Activated CD4-positive, alpha-beta memory T cell treated with anti-CD3 and anti-CD28 coated beads, Interleukin-2, amount 10 ng/mL, durations not matched to agents 7 days and 5 days (primary cell): ENCODE measurements at regions not wholly inside any gene's neighbourhood (a gene's known extent, or its start where the extent isn't known, plus 50 kb on each side); places are given as distances from the start of the nearest gene placed in this dataset.
A peak's percentile ranks its signal among the peaks of the same experiment; 100 is the strongest.
"Not testable (repeated sequence)": the region's sequence is repeated elsewhere in the genome, so short reads cannot be mapped to it uniquely, and the experiment has no call there.

Source experiments
- CTCF ChIA-PET: fragments of 350-600 bp; sonication (Branson Sonifier 250); formaldehyde crosslinking; loops from one replicate; lab custom pipeline; 2021; ENCODE audit warnings: antibody characterized with exemption, inconsistent platforms; lab: Charles Lee
- POLR2A ChIA-PET: fragments of 350-600 bp; sonication (Branson Sonifier 250); formaldehyde crosslinking; loops from one replicate; lab custom pipeline; 2021; ENCODE audit warnings: antibody characterized with exemption; lab: Charles Lee
- DNase-seq: peaks from one replicate; pipeline ENCODE4 v3.0.0-alpha.2; 2020
- H3K27ac Mint-ChIP-seq: one replicate; pipeline ENCODE4 v1.8.0; 2021; ENCODE audit warnings: mild to moderate bottlenecking, mixed read lengths
- H3K27me3 Mint-ChIP-seq: one replicate; pipeline ENCODE4 v1.8.0; 2021; ENCODE audit warnings: mixed read lengths
- H3K36me3 Mint-ChIP-seq: one replicate; pipeline ENCODE4 v1.8.0; 2021; ENCODE audit warnings: low read depth, mixed read lengths
- H3K4me1 Mint-ChIP-seq: one replicate; pipeline ENCODE4 v1.8.0; 2021; ENCODE audit warnings: mixed read lengths
- H3K4me3 Mint-ChIP-seq: one replicate; pipeline ENCODE4 v1.8.0; 2021; ENCODE audit warnings: mild to moderate bottlenecking, mixed read lengths
- H3K9me3 Mint-ChIP-seq: one replicate; pipeline ENCODE4 v1.8.0; 2021; ENCODE audit warnings: mixed read lengths

DNA sequence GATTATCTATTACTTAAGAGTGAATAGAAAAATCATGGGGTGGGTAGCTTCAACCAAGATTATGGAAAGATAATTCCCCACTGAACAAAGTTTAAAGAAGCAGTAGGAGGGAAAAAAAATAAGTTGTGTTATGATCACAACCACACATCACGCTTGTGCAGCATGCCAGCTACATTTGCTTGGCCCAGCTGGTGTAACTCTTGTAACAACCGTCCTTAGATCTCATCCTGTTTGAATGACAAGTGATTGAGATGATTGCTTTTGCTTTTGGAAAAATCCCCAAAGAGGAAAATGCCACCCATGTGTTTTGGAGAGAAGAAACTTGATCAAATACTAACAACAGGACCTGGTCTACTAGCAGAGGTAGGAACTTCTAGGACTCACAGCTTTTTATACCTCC is 107.6 kb upstream of the KIF2A start:
- H3K9me3 Mint-ChIP-seq: no peaks in the 10 kb centered on the region
- ChIA-PET POLR2A (no interaction called here), CTCF (no interaction called here)
- H3K4me1 Mint-ChIP-seq: peaks cover 25% of the 10 kb centered on the region
- no peak overlapping the region for H3K4me3 Mint-ChIP-seq
- DNase-seq: no peak
- H3K27ac Mint-ChIP-seq: no peak overlapping the region
- H3K36me3 Mint-ChIP-seq: no peaks in the 10 kb centered on the region
- H3K27me3 Mint-ChIP-seq: peaks cover 9% of the 10 kb centered on the region

GRCh38 chr5:62199792-62200716 is 106.0 kb upstream of the KIF2A start:
- peaks cover 16% of the 10 kb centered on the region for H3K27me3 Mint-ChIP-seq
- H3K9me3 Mint-ChIP-seq: no peaks in the 10 kb centered on the region
- POLR2A ChIA-PET: no interaction called here
- no peaks in the 10 kb centered on the region for H3K36me3 Mint-ChIP-seq
- H3K4me3 Mint-ChIP-seq: no peak overlapping the region
- H3K4me1 Mint-ChIP-seq: peaks cover 25% of the 10 kb centered on the region
- CTCF ChIA-PET: interaction anchor here (0.7 to 1.4 kb wide), 3 partner anchors 24 to 85 kb away, joined by 3 read pairs; no protein-coding TSS in a partner anchor
- H3K27ac Mint-ChIP-seq: peak overlapping the region; percentile 47
- DNase-seq: peak; percentile 22

DNA sequence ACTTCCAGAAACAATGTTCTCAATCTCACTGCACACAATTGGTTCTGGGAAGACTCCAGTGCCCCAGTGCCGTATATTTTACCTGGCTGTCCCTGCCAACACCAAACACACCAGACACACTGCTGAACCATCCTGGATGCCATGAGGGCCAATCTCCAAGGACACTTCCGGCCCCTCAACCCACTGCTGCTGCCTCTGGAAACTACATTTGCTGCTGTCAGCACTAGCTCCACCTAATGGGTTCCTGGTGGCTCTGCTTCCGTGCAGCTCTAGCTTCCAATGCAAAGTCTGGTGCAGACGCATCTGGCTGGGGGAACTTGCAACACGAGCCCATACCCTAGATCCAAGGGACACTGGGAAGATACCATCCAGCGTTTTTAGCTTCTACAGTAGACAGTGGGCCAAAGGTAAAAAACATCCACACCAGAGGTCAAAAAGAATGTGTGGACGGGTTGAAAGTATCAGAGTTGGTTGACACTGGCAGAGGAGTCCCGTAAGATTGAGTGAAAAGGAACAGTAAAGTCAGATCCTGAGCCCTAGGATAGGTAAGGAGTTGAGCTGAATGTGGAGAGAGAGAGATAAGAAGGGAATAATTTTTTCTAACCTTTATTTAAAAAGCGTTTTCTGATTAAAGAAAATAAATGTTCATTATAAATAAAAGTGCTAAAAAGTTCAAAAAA is 99.7 kb upstream of the KIF2A start:
- peaks cover 8% of the 10 kb centered on the region for H3K4me1 Mint-ChIP-seq
- H3K4me3 Mint-ChIP-seq: no peak overlapping the region
- DNase-seq: no peak
- H3K27me3 Mint-ChIP-seq: peaks cover 41% of the 10 kb centered on the region
- ChIA-PET POLR2A (no interaction called here), CTCF (no interaction called here)
- H3K36me3 Mint-ChIP-seq: no peaks in the 10 kb centered on the region
- H3K27ac Mint-ChIP-seq: no peak overlapping the region
- no peaks in the 10 kb centered on the region for H3K9me3 Mint-ChIP-seq

DNA sequence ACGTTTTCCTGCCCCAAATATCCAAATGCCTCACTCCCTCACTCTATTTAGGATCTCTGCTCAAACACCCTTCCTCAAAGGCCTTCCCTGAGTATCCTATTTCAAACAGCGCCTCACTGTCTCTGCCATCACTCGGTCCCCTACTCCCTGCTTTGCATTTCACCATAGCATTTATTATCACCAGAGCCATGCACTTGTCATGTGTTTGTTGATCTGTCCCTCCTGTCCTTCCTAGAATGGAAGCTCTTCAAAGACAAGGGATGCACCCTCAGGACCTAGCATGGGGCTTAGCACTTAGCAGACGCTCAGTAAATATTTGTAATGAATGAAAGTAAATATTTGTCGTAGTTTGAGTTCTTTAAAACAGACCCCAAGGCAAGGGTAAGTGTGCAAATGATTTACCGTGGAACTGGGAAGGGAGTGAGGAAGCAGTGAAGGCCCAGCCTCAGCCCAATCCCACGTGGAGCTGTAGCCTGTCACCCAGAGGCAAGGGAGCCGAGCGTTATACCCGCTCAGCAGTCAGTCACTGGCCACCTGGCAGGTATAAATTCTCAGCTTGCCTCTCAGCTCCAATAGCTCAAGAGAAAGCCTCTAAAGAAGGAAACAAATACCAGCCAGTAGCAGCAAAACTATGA is 97.7 kb upstream of the KIF2A start:
- Mint-ChIP-seq H3K27ac (no peak overlapping the region), H3K4me1 (peaks cover 6% of the 10 kb centered on the region), H3K27me3 (peaks cover 48% of the 10 kb centered on the region), H3K4me3 (no peak overlapping the region), H3K36me3 (no peaks in the 10 kb centered on the region), H3K9me3 (no peaks in the 10 kb centered on the region)
- no peak for DNase-seq
- ChIA-PET CTCF (interaction anchor here (1.8 kb wide), 1 partner anchor 16 kb away, joined by 5 read pairs; no protein-coding TSS in a partner anchor), POLR2A (no interaction called here)

GRCh38 chr5:62211405-62211804 is 94.6 kb upstream of the KIF2A start:
- no peak overlapping the region for H3K4me3 Mint-ChIP-seq
- no peak overlapping the region for H3K27ac Mint-ChIP-seq
- ChIA-PET POLR2A (no interaction called here), CTCF (no interaction called here)
- DNase-seq: no peak
- H3K36me3 Mint-ChIP-seq: peaks cover 3% of the 10 kb centered on the region
- peaks cover 2% of the 10 kb centered on the region for H3K9me3 Mint-ChIP-seq
- H3K27me3 Mint-ChIP-seq: peaks cover 45% of the 10 kb centered on the region
- peaks cover 10% of the 10 kb centered on the region for H3K4me1 Mint-ChIP-seq

- DNase-seq: no peak
- no peak overlapping the region for H3K27ac Mint-ChIP-seq
- H3K36me3 Mint-ChIP-seq: peaks cover 3% of the 10 kb centered on the region
- peaks cover 10% of the 10 kb centered on the region for H3K4me1 Mint-ChIP-seq
- ChIA-PET POLR2A (no interaction called here), CTCF (no interaction called here)
- no peak overlapping the region for H3K4me3 Mint-ChIP-seq
- H3K27me3 Mint-ChIP-seq: peaks cover 42% of the 10 kb centered on the region
- peaks cover 2% of the 10 kb centered on the region for H3K9me3 Mint-ChIP-seq
Measured at GRCh38 chr5:62212648-62213047, 93.4 kb upstream of the KIF2A start.

DNA sequence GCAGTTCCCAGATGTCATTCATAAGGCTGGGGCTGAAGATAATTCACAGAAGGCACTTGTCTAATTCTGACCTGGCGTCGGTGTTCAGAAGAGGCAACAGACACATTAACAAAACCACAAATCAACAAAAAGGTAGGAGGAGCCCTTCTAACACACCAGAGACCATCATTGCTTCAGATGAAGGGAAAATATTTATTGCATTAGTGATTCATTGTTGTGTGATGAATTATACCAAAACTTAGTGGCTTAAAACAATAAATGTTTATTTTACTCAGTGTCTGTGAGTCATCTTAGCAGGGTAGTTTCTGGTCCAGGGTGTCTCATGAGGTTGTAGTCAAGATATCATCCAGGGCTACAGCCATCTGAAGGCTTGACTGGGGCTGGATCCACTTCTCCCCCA is 91.3 kb upstream of the KIF2A start:
- no peak for DNase-seq
- H3K27me3 Mint-ChIP-seq: peaks cover 37% of the 10 kb centered on the region
- H3K4me1 Mint-ChIP-seq: peaks cover 4% of the 10 kb centered on the region
- no peak overlapping the region for H3K4me3 Mint-ChIP-seq
- H3K27ac Mint-ChIP-seq: no peak overlapping the region
- POLR2A ChIA-PET: no interaction called here
- CTCF ChIA-PET: no interaction called here
- H3K9me3 Mint-ChIP-seq: peaks cover 4% of the 10 kb centered on the region
- peaks cover 3% of the 10 kb centered on the region for H3K36me3 Mint-ChIP-seq

GRCh38 chr5:62216603-62217002 is 89.4 kb upstream of the KIF2A start:
- H3K4me1 Mint-ChIP-seq, CTCF ChIA-PET, H3K36me3 Mint-ChIP-seq, POLR2A ChIA-PET, DNase-seq, H3K27ac Mint-ChIP-seq, H3K4me3 Mint-ChIP-seq, H3K9me3 Mint-ChIP-seq: not testable (repeated sequence)
- peaks cover 31% of the 10 kb centered on the region for H3K27me3 Mint-ChIP-seq

GRCh38 chr5:62217095-62217494 is 88.9 kb upstream of the KIF2A start:
- H3K27ac Mint-ChIP-seq, CTCF ChIA-PET, H3K9me3 Mint-ChIP-seq, H3K4me1 Mint-ChIP-seq, H3K36me3 Mint-ChIP-seq, POLR2A ChIA-PET, DNase-seq, H3K4me3 Mint-ChIP-seq: not testable (repeated sequence)
- peaks cover 27% of the 10 kb centered on the region for H3K27me3 Mint-ChIP-seq

GRCh38 chr5:62218860-62219259 is 87.1 kb upstream of the KIF2A start:
- H3K4me3 Mint-ChIP-seq, CTCF ChIA-PET, H3K9me3 Mint-ChIP-seq, H3K36me3 Mint-ChIP-seq, DNase-seq, H3K4me1 Mint-ChIP-seq, POLR2A ChIA-PET, H3K27ac Mint-ChIP-seq: not testable (repeated sequence)
- peaks cover 25% of the 10 kb centered on the region for H3K27me3 Mint-ChIP-seq

- H3K9me3 Mint-ChIP-seq, DNase-seq, H3K27ac Mint-ChIP-seq, H3K36me3 Mint-ChIP-seq, CTCF ChIA-PET, H3K4me3 Mint-ChIP-seq, POLR2A ChIA-PET: not testable (repeated sequence)
- peaks cover 21% of the 10 kb centered on the region for H3K4me1 Mint-ChIP-seq
- H3K27me3 Mint-ChIP-seq: peaks cover 10% of the 10 kb centered on the region
Measured at GRCh38 chr5:62221881-62222280, 84.1 kb upstream of the KIF2A start.

DNA sequence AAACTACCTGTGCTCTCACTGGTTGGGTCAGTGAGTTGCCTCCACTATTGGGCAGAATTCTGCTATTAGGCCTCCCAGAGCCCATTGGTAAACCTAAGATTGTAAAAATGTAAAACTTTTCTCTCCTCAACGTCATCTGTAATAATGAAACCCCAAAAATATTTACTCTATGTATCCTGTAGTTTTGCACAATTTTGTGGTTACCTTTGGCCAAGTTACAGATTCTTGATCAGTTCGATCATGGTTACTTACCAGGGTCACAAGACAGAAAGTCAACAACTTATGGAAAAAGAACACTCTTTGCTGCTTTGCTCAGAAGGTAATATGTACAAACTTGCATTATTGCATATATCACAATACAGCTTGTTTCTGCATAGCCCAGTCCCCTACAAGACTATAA is 83.7 kb upstream of the KIF2A start:
- H3K4me3 Mint-ChIP-seq, H3K27ac Mint-ChIP-seq, POLR2A ChIA-PET, H3K9me3 Mint-ChIP-seq, DNase-seq, CTCF ChIA-PET, H3K36me3 Mint-ChIP-seq: not testable (repeated sequence)
- peaks cover 10% of the 10 kb centered on the region for H3K27me3 Mint-ChIP-seq
- H3K4me1 Mint-ChIP-seq: peaks cover 21% of the 10 kb centered on the region

GRCh38 chr5:62223312-62223670 is 82.7 kb upstream of the KIF2A start:
- H3K9me3 Mint-ChIP-seq: not testable (repeated sequence)
- peak overlapping the region; percentile 75 for H3K27ac Mint-ChIP-seq
- peaks cover 23% of the 10 kb centered on the region for H3K4me1 Mint-ChIP-seq
- H3K4me3 Mint-ChIP-seq: peak overlapping the region; percentile 74
- ChIA-PET CTCF (interaction anchor here (0.7 to 4.8 kb wide), 17 partner anchors 23 to 557 kb away, joined by 3 to 76 read pairs (median 9); partner anchors contain the start of genes DIMT1, IPO11 and KIF2A), POLR2A (interaction anchor here (0.6 to 2.8 kb wide), 10 partner anchors 62 to 196 kb away, joined by 3 to 32 read pairs (median 4); partner anchors contain the start of gene KIF2A)
- peaks cover 10% of the 10 kb centered on the region for H3K27me3 Mint-ChIP-seq
- H3K36me3 Mint-ChIP-seq: peaks cover 17% of the 10 kb centered on the region
- DNase-seq: peak; percentile 82
